SK-N-MC (cell line): ENCODE measurements at regions not wholly inside any gene's neighbourhood (a gene's known extent, or its start where the extent isn't known, plus 50 kb on each side); places are given as distances from the start of the nearest gene placed in this dataset.

ENCODE experiments used
- EZH2 ChIP-seq: fragments of 200-600 bp; sonication (generic); IDR thresholded peaks from one replicate; pipeline ENCODE4 v1.6.1; 2017; ENCODE audit warnings: antibody characterized with exemption
- POLR2AphosphoS5 ChIP-seq: IDR thresholded peaks from 2 replicates; pipeline ENCODE4 v1.6.1; 2012; ENCODE audit warnings: mild to moderate bottlenecking, low read depth, low read length, borderline replicate concordance

GRCh38 chr7:113320419-113320818, 202.1 kb upstream of the SMIM30 start:
- no peak for TF ChIP-seq EZH2
- TF ChIP-seq POLR2AphosphoS5: no peak
